A549 (cell line): ENCODE measurements at regions not wholly inside any gene's neighbourhood (a gene's known extent, or its start where the extent isn't known, plus 50 kb on each side); places are given as distances from the start of the nearest gene placed in this dataset.

Experiments used
- ATAC-seq, 2 experiments: fragments of 200-7000 bp in 1 of 2; fragments of >200 bp in 1 of 2; cut with Nextera tagmentation in 1 of 2; cut with Tn5 transposase in 1 of 2; 3 replicates each; pipeline versions ENCODE4 v1.8.0 to v1.9.1; 2018 to 2020; ENCODE audit warnings: mild to moderate bottlenecking in 1 of 2, moderate library complexity in 1 of 2
- CTCF ChIA-PET: fragments of 300-600 bp; sonication (Branson Sonifier 250); formaldehyde crosslinking; extraction: SDS; loops from one replicate; lab custom pipeline; 2021; ENCODE audit warnings: antibody characterized with exemption, inconsistent platforms; lab: Yijun Ruan, JAX
- POLR2A ChIA-PET: fragments of 350-600 bp; formaldehyde crosslinking; extraction: SDS; loops from one replicate; lab custom pipeline; 2021; ENCODE audit warnings: antibody characterized with exemption, inconsistent platforms; lab: Yijun Ruan, JAX
- DNase-seq, 2 experiments: peaks; one replicate each; pipeline versions ENCODE4 v3.0.0 to v3.0.0-alpha.2; 2011 to 2016; ENCODE audit warnings: low read depth in 1 of 2, low spot score in 1 of 2
- FAIRE-seq: peaks from 2 replicates; lab custom pipeline; 2011; peaks lifted over from hg19 to GRCh38; lab: Jason Lieb, UNC
- H3K27ac ChIP-seq, 2 experiments: fragments of >200 bp; sonication (Bioruptor Twin); formaldehyde crosslinking; 3 replicates each; pipeline ENCODE4 v1.5.1; 2016 to 2017
- H3K4me1 ChIP-seq: fragments of >200 bp; sonication (Bioruptor Twin); formaldehyde crosslinking; 3 replicates; pipeline ENCODE4 v1.6.1; 2016
- H3K4me2 ChIP-seq: fragments of >200 bp; sonication (Bioruptor Twin); formaldehyde crosslinking; 3 replicates; pipeline ENCODE4 v1.6.1; 2016
- H3K4me3 ChIP-seq: fragments of >200 bp; sonication (Bioruptor Twin); formaldehyde crosslinking; 3 replicates; pipeline ENCODE4 v1.5.1; 2016
- H3K9me3 ChIP-seq: fragments of >200 bp; sonication (Bioruptor Twin); formaldehyde crosslinking; 3 replicates; pipeline ENCODE4 v1.6.1; 2016
- BCL3 ChIP-seq: fragments of >200 bp; sonication (Bioruptor Twin); formaldehyde crosslinking; IDR thresholded peaks from 3 replicates; pipeline ENCODE4 v1.6.1; 2016
- CBX2 ChIP-seq: fragments of 200-600 bp; sonication (generic); IDR thresholded peaks from 2 replicates; pipeline ENCODE4 v1.6.1; 2016; ENCODE audit warnings: low read depth, mild to moderate bottlenecking, borderline replicate concordance
- CBX8 ChIP-seq: fragments of 200-600 bp; sonication (generic); IDR thresholded peaks from 2 replicates; pipeline ENCODE4 v1.6.1; 2016
- CEBPB ChIP-seq, 2 experiments: fragments of >200 bp in 1 of 2; sonication (Bioruptor Twin) in 1 of 2; formaldehyde crosslinking in 1 of 2; IDR thresholded peaks; 2 replicates each; pipeline ENCODE4 v1.6.1; 2012 to 2016
- CHD2 ChIP-seq: fragments of 150-350 bp; IDR thresholded peaks from 2 replicates; pipeline ENCODE4 v1.6.1; 2014; ENCODE audit warnings: low read length; ENCODE audit not compliant: partially characterized antibody
- CTCF ChIP-seq: fragments of >200 bp; sonication (Bioruptor Twin); formaldehyde crosslinking; IDR thresholded peaks from 3 replicates; pipeline ENCODE4 v1.5.1; 2016
- EHF ChIP-seq: fragments of 250-450 bp; sonication (Bioruptor Pico); IDR thresholded peaks from 2 replicates; pipeline ENCODE4 v1.5.0; 2020; ENCODE audit warnings: mild to moderate bottlenecking
- EHMT2 ChIP-seq: fragments of 200-600 bp; sonication (generic); IDR thresholded peaks from 2 replicates; pipeline ENCODE4 v1.6.1; 2016; ENCODE audit warnings: antibody characterized with exemption, low read depth, mild to moderate bottlenecking, moderate library complexity
- ELK1 ChIP-seq: fragments of 150-350 bp; IDR thresholded peaks from 2 replicates; pipeline ENCODE4 v1.6.1; 2014; ENCODE audit warnings: low read depth, mild to moderate bottlenecking, low read length
- FOSB ChIP-seq: fragments of 250-450 bp; sonication (Bioruptor Pico); IDR thresholded peaks from 2 replicates; pipeline ENCODE4 v1.5.0; 2020; ENCODE audit warnings: mild to moderate bottlenecking, moderate library complexity
- FOSL2 ChIP-seq, 2 experiments: fragments of 450-650 bp in 1 of 2; fragments of >200 bp in 1 of 2; sonication (Bioruptor Twin) in 1 of 2; formaldehyde crosslinking; IDR thresholded peaks; 2 replicates each; pipeline versions ENCODE4 v1.5.0 to v1.6.1; 2016 to 2020; ENCODE audit warnings: mild to moderate bottlenecking in 1 of 2, moderate library complexity in 1 of 2
- GATA3 ChIP-seq: IDR thresholded peaks from 2 replicates; pipeline ENCODE4 v1.6.1; 2012; ENCODE audit warnings: borderline replicate concordance
- HES2 ChIP-seq: fragments of >200 bp; sonication (Bioruptor Twin); formaldehyde crosslinking; IDR thresholded peaks from 2 replicates; pipeline ENCODE4 v1.6.1; 2016
- HEYL ChIP-seq: fragments of 250-450 bp; sonication (Bioruptor Pico); IDR thresholded peaks from 2 replicates; pipeline ENCODE4 v1.8.0; 2021; ENCODE audit warnings: mild to moderate bottlenecking, moderate library complexity
- HOXB5 ChIP-seq: fragments of 250-450 bp; sonication (Bioruptor Pico); IDR thresholded peaks from 2 replicates; pipeline ENCODE4 v1.5.0; 2020; ENCODE audit warnings: mild to moderate bottlenecking, moderate library complexity
- KDM5A ChIP-seq: fragments of 200-600 bp; sonication (generic); IDR thresholded peaks from 2 replicates; pipeline ENCODE4 v1.6.1; 2016; ENCODE audit warnings: antibody characterized with exemption, mild to moderate bottlenecking
- MAZ ChIP-seq: fragments of 150-350 bp; IDR thresholded peaks from 2 replicates; pipeline ENCODE4 v1.6.1; 2014; ENCODE audit warnings: antibody characterized with exemption, low read depth, low read length, borderline replicate concordance
- NFE2L2 ChIP-seq: fragments of 150-350 bp; conservative IDR thresholded peaks from 2 replicates; pipeline ENCODE4 v1.6.1; 2014; ENCODE audit warnings: low read length
- NR3C1 ChIP-seq: fragments of >200 bp; sonication (Bioruptor Twin); formaldehyde crosslinking; IDR thresholded peaks from 3 replicates; pipeline ENCODE4 v1.6.1; 2017
- POLR2AphosphoS2 ChIP-seq: conservative IDR thresholded peaks from 2 replicates; pipeline ENCODE4 v1.6.1; 2012; ENCODE audit warnings: low read length, improper control_type of control experiment, inconsistent platforms
- RNF2 ChIP-seq: fragments of 200-600 bp; sonication (generic); IDR thresholded peaks from 2 replicates; pipeline ENCODE4 v1.6.1; 2016; ENCODE audit warnings: low read depth, mild to moderate bottlenecking, antibody characterized with exemption, moderate library complexity, borderline replicate concordance
- SREBF2 ChIP-seq: fragments of 450-650 bp; IDR thresholded peaks from 2 replicates; pipeline ENCODE4 v1.6.1; 2014; ENCODE audit warnings: mild to moderate bottlenecking, moderate library complexity
- TFCP2L1 ChIP-seq: fragments of 250-450 bp; sonication (Bioruptor Pico); IDR thresholded peaks from 2 replicates; pipeline ENCODE4 v1.5.0; 2021; ENCODE audit warnings: mild to moderate bottlenecking
- ZC3H11A ChIP-seq: fragments of 450-650 bp; IDR thresholded peaks from 2 replicates; pipeline ENCODE4 v1.6.1; 2014; ENCODE audit warnings: antibody characterized with exemption, mild to moderate bottlenecking
- ZFP36 ChIP-seq: fragments of 450-650 bp; IDR thresholded peaks from 2 replicates; pipeline ENCODE4 v1.6.1; 2014; ENCODE audit warnings: borderline replicate concordance; ENCODE audit not compliant: partially characterized antibody
- ZNF302 ChIP-seq: fragments of 250-450 bp; sonication (Bioruptor Pico); IDR thresholded peaks from 2 replicates; pipeline ENCODE4 v1.9.0; 2021; ENCODE audit warnings: inconsistent platforms, mild to moderate bottlenecking, moderate library complexity
- ZSCAN20 ChIP-seq: fragments of 250-450 bp; sonication (Bioruptor Pico); IDR thresholded peaks from 2 replicates; pipeline ENCODE4 v1.8.0; 2022; ENCODE audit warnings: mild to moderate bottlenecking, moderate library complexity
- WGBS: methylation state at CpG from one replicate; pipeline ENCODE4 v1.1.6; 2017; ENCODE audit errors: missing lambda C conversion rate; 5-methylcytosine and 5-hydroxymethylcytosine counted together

GRCh38 chr18:40687399-40687798 is 1267.6 kb upstream of the PIK3C3 start:
- WGBS = 17% methylated on average over 2 of the region's 2 CpGs
- ChIA-PET CTCF (no interaction called here), POLR2A (no interaction called here)
- no peaks in the 10 kb centered on the region for H3K9me3 ChIP-seq
- ATAC-seq (no peak), DNase-seq (no peak), FAIRE-seq (no peak)
- TF ChIP-seq CBX8 = no peak
- no peak for TF ChIP-seq TFCP2L1 (CRISPR knock-in tag)
- TF ChIP-seq ZSCAN20 (CRISPR knock-in tag) = no peak
- TF ChIP-seq ZNF302 (CRISPR knock-in tag) = no peak
- TF ChIP-seq MAZ = no peak
- no peak for TF ChIP-seq HES2
- TF ChIP-seq NFE2L2 = no peak
- TF ChIP-seq GATA3 = no peak
- no peak for TF ChIP-seq SREBF2
- TF ChIP-seq POLR2AphosphoS2 = no peak
- no peak for TF ChIP-seq CTCF
- TF ChIP-seq FOSL2 (IDR thresholded peaks at IDR 0.05) = no peak
- TF ChIP-seq FOSL2 (CRISPR knock-in tag; IDR thresholded peaks at IDR 0.05) = no peak
- no peak for TF ChIP-seq EHMT2
- TF ChIP-seq CHD2 = no peak
- no peak for TF ChIP-seq ELK1
- TF ChIP-seq RNF2 = no peak
- no peak for TF ChIP-seq HEYL (CRISPR knock-in tag)
- TF ChIP-seq FOSB = no peak
- TF ChIP-seq BCL3 = no peak
- H3K4me1 ChIP-seq = no peaks in the 10 kb centered on the region
- H3K4me2 ChIP-seq = no peak overlapping the region
- H3K27ac ChIP-seq = no peak overlapping the region
- no peak overlapping the region for H3K4me3 ChIP-seq

- Histone ChIP-seq H3K27ac (no peak overlapping the region), H3K4me2 (no peak overlapping the region), H3K9me3 (no peaks in the 10 kb centered on the region), H3K4me3 (no peak overlapping the region), H3K4me1 (no peaks in the 10 kb centered on the region)
- no peak for FAIRE-seq
- CTCF ChIA-PET = no interaction called here
- no peak for ATAC-seq
- DNase-seq = no peak
- no peak for TF ChIP-seq CEBPB (IDR thresholded peaks at IDR 0.05)
- TF ChIP-seq HEYL (CRISPR knock-in tag) = no peak
- no peak for TF ChIP-seq EHF (CRISPR knock-in tag)
- TF ChIP-seq HOXB5 (CRISPR knock-in tag) = no peak
- no peak for TF ChIP-seq NR3C1
- no peak for TF ChIP-seq KDM5A
- no peak for TF ChIP-seq ZC3H11A
- no peak for TF ChIP-seq CBX2
- TF ChIP-seq CHD2 = no peak
- TF ChIP-seq ZNF302 (CRISPR knock-in tag) = no peak
- no peak for TF ChIP-seq NFE2L2
- TF ChIP-seq ZFP36 = no peak
- POLR2A ChIA-PET = no interaction called here
- 5% methylated on average over 3 of the region's 3 CpGs for WGBS
Observed at GRCh38 chr18:40686836-40687235, 1268.2 kb upstream of the PIK3C3 start.
